ELR (cell line): ENCODE measurements at regions not wholly inside any gene's neighbourhood (a gene's known extent, or its start where the extent isn't known, plus 50 kb on each side); places are given as distances from the start of the nearest gene placed in this dataset.
A peak's percentile ranks its signal among the peaks of the same experiment; 100 is the strongest.
"Not testable (repeated sequence)": the region's sequence is repeated elsewhere in the genome, so short reads cannot be mapped to it uniquely, and the experiment has no call there.

ENCODE experiments used
- DNase-seq: peaks from one replicate; pipeline ENCODE4 v3.0.0-alpha.2; 2015; ENCODE audit warnings: low read depth

GRCh38 chr11:96779030-96779429 is 389.2 kb downstream of the JRKL start:
- DNase-seq = no peak

- DNase-seq = peak; percentile 22
Measured at GRCh38 chr11:96781082-96781481, 391.3 kb downstream of the JRKL start.

GRCh38 chr11:96782632-96783031 is 392.8 kb downstream of the JRKL start:
- DNase-seq = no peak

GRCh38 chr11:96783311-96783710 is 393.5 kb downstream of the JRKL start:
- no peak for DNase-seq

GRCh38 chr11:96785073-96785472 is 395.3 kb downstream of the JRKL start:
- no peak for DNase-seq

- DNase-seq = peak; percentile 13
Measured at GRCh38 chr11:96794152-96794551, 404.3 kb downstream of the JRKL start.

- no peak for DNase-seq
Measured at GRCh38 chr11:96798445-96798844, 408.6 kb downstream of the JRKL start.

- no peak for DNase-seq
Measured at GRCh38 chr11:96815236-96815635, 425.4 kb downstream of the JRKL start.

- DNase-seq = peak; percentile 57
Measured at GRCh38 chr11:96817482-96818399, 427.9 kb downstream of the JRKL start.

GRCh38 chr11:96827164-96827563 is 437.4 kb downstream of the JRKL start:
- DNase-seq = peak; percentile 50

GRCh38 chr11:96841792-96842191 is 452.0 kb downstream of the JRKL start:
- DNase-seq = no peak

- DNase-seq = no peak
Measured at GRCh38 chr11:96842731-96843130, 452.9 kb downstream of the JRKL start.

GRCh38 chr11:96854425-96854824 is 464.6 kb downstream of the JRKL start:
- DNase-seq = no peak

- DNase-seq = not testable (repeated sequence)
Measured at GRCh38 chr11:96861722-96862121, 471.9 kb downstream of the JRKL start.

- DNase-seq = no peak
Measured at GRCh38 chr11:96863520-96863919, 473.7 kb downstream of the JRKL start.

- DNase-seq = no peak
Measured at GRCh38 chr11:96865020-96865419, 475.2 kb downstream of the JRKL start.

GRCh38 chr11:96869207-96869606 is 479.4 kb downstream of the JRKL start:
- peak; percentile 27 for DNase-seq

GRCh38 chr11:96875712-96876111 is 485.9 kb downstream of the JRKL start:
- peak; percentile 21 for DNase-seq

- no peak for DNase-seq
Measured at GRCh38 chr11:96878299-96879051, 488.7 kb downstream of the JRKL start.

GRCh38 chr11:96882622-96883021 is 492.8 kb downstream of the JRKL start:
- not testable (repeated sequence) for DNase-seq

GRCh38 chr11:96885405-96885804 is 495.6 kb downstream of the JRKL start:
- DNase-seq = no peak

GRCh38 chr11:96885912-96886311 is 496.1 kb downstream of the JRKL start:
- no peak for DNase-seq

- no peak for DNase-seq
Measured at GRCh38 chr11:96893988-96894387, 504.2 kb downstream of the JRKL start.
